Neuronal stem cell (in vitro differentiated cells): ENCODE measurements at regions not wholly inside any gene's neighbourhood (a gene's known extent, or its start where the extent isn't known, plus 50 kb on each side); places are given as distances from the start of the nearest gene placed in this dataset.

ENCODE experiments used
- DNase-seq: peaks from one replicate; pipeline ENCODE4 v3.0.0-alpha.2; 2013; ENCODE audit warnings: low spot score
- H2AFZ ChIP-seq: one replicate; pipeline ENCODE4 v1.6.1; 2013; ENCODE audit warnings: mild to moderate bottlenecking, low read length, inconsistent platforms
- H2AK5ac ChIP-seq: 2 replicates; pipeline ENCODE4 v1.6.1; 2013; ENCODE audit warnings: low read depth, mild to moderate bottlenecking, inconsistent platforms, low read length, moderate library complexity, mixed read lengths
- H2BK120ac ChIP-seq: 2 replicates; pipeline ENCODE4 v1.6.1; 2013; ENCODE audit warnings: low read depth, mild to moderate bottlenecking, inconsistent platforms, low read length, moderate library complexity, mixed read lengths
- H2BK12ac ChIP-seq: one replicate; pipeline ENCODE4 v1.6.1; 2013; ENCODE audit warnings: low read length, inconsistent platforms
- H2BK15ac ChIP-seq: 2 replicates; pipeline ENCODE4 v1.6.1; 2013; ENCODE audit warnings: mild to moderate bottlenecking, low read length, inconsistent platforms, mixed read lengths
- H2BK5ac ChIP-seq: one replicate; pipeline ENCODE4 v1.6.1; 2013; ENCODE audit warnings: inconsistent platforms, mild to moderate bottlenecking, low read length, moderate library complexity
- H3K14ac ChIP-seq: one replicate; pipeline ENCODE4 v1.6.1; 2013; ENCODE audit warnings: low read length, inconsistent platforms
- H3K18ac ChIP-seq: 2 replicates; pipeline ENCODE4 v1.6.1; 2013; ENCODE audit warnings: low read length, inconsistent platforms
- H3K23ac ChIP-seq: 2 replicates; pipeline ENCODE4 v1.6.1; 2013; ENCODE audit warnings: low read depth, mild to moderate bottlenecking, mixed read lengths, low read length, inconsistent platforms; ENCODE audit not compliant: poor library complexity
- H3K27ac ChIP-seq: replicated peaks from 3 replicates; pipeline ENCODE4 v1.5.1; 2013; ENCODE audit warnings: low read length, inconsistent platforms
- H3K27me3 ChIP-seq, 3 experiments: 2 replicates each; pipeline ENCODE4 v1.6.1; 2013; ENCODE audit warnings: low read length in 3 of 3, mild to moderate bottlenecking in 2 of 3, inconsistent platforms in 1 of 3, low read depth in 1 of 3, mixed read lengths in 1 of 3, moderate library complexity in 1 of 3; ENCODE audit not compliant: control insufficient read depth in 3 of 3, insufficient read depth in 3 of 3
- H3K36me3 ChIP-seq, 2 donors: replicated peaks in 1 of 2; 2 replicates each; pipeline ENCODE4 v1.6.1; 2013; ENCODE audit warnings: low read length in 2 of 2; ENCODE audit not compliant: control insufficient read depth in 2 of 2, insufficient read depth in 2 of 2
- H3K4ac ChIP-seq: 2 replicates; pipeline ENCODE4 v1.6.1; 2013; ENCODE audit warnings: inconsistent platforms, mild to moderate bottlenecking, low read length, moderate library complexity
- H3K4me1 ChIP-seq, 2 donors: 1 replicate in 1 of 2; 2 replicates in 1 of 2; pipeline ENCODE4 v1.6.1; 2013; ENCODE audit warnings: low read length in 2 of 2, low read depth in 1 of 2; ENCODE audit not compliant: control insufficient read depth in 2 of 2, insufficient read depth in 1 of 2
- H3K4me2 ChIP-seq: one replicate; pipeline ENCODE4 v1.6.1; 2013; ENCODE audit warnings: mild to moderate bottlenecking, low read length, inconsistent platforms; ENCODE audit not compliant: insufficient read depth, poor library complexity, severe bottlenecking
- H3K4me3 ChIP-seq, 2 donors: 2 replicates each; pipeline ENCODE4 v1.5.1; 2013; ENCODE audit warnings: low read length in 2 of 2, mild to moderate bottlenecking in 2 of 2, inconsistent platforms in 1 of 2, moderate library complexity in 1 of 2
- H3K79me1 ChIP-seq: one replicate; pipeline ENCODE4 v1.6.1; 2013; ENCODE audit warnings: low read depth, mild to moderate bottlenecking, inconsistent platforms, low read length, moderate library complexity
- H3K9ac ChIP-seq: one replicate; pipeline ENCODE4 v1.6.1; 2013; ENCODE audit warnings: mild to moderate bottlenecking, low read depth, low read length, inconsistent platforms; ENCODE audit not compliant: poor library complexity
- H3K9me3 ChIP-seq, 2 donors: replicated peaks in 1 of 2; 2 replicates each; pipeline versions ENCODE3 to v1.6.1; 2013; ENCODE audit warnings: low read length in 2 of 2, mild to moderate bottlenecking in 2 of 2, inconsistent platforms in 1 of 2, low read depth in 1 of 2, mixed read lengths in 1 of 2, moderate library complexity in 1 of 2; ENCODE audit not compliant: control insufficient read depth in 2 of 2, insufficient read depth in 1 of 2
- H4K8ac ChIP-seq: one replicate; pipeline ENCODE4 v1.6.1; 2013; ENCODE audit warnings: low read depth, mild to moderate bottlenecking, inconsistent platforms, low read length, moderate library complexity
- H4K91ac ChIP-seq: one replicate; pipeline ENCODE4 v1.6.1; 2013; ENCODE audit warnings: low read length, low read depth, mild to moderate bottlenecking, inconsistent platforms; ENCODE audit not compliant: poor library complexity
- WGBS, 2 donors: extraction: QIAGEN DNeasy Blood & Tissue Kit; methylation state at CpG; one replicate each; pipeline ENCODE4 v1.1.7; 2013; ENCODE audit warnings: missing lambda C conversion rate in 2 of 2, mixed read lengths in 1 of 2; ENCODE audit not compliant: insufficient read length in 2 of 2, insufficient replicate concordance in 1 of 2; ENCODE audit errors: extremely low coverage in 2 of 2; 5-methylcytosine and 5-hydroxymethylcytosine counted together

DNA sequence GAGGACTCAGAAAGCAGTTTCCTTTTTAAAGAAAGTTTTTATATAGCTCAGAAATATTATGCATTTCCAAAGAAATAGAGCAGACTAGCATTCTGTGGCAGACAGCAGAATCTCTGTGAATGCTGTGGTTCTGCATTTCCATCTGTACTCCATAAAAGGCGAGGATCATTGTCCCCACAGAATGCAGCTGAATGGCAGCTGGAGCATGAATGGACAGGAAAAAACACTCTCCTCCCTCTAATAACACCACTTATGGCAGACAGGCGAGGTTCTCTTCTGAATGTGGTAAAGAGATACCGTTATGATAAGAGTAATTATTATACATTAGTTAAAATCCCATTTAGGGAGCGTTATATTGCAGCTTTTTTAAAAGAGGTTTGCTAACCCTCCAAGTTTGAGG lies 81.4 kb upstream of the WLS start:
- Histone ChIP-seq H3K27ac (no peak overlapping the region), H2BK15ac (no peak overlapping the region), H2AFZ (peak overlapping the region; percentile 77), H3K23ac (no peak overlapping the region), H2BK5ac (no peak overlapping the region), H2BK120ac (no peak overlapping the region), H3K27me3 (no peaks in the 10 kb centered on the region), H3K18ac (no peak overlapping the region), H3K4me2 (no peak overlapping the region), H3K4me1 (peaks cover 5 to 16% of the 10 kb centered on the region in 2 donors), H4K91ac (no peak overlapping the region), H2AK5ac (no peak overlapping the region), H3K14ac (no peak overlapping the region), H4K8ac (no peak overlapping the region), H3K36me3 (no peaks in the 10 kb centered on the region), H3K9ac (no peak overlapping the region), H3K4me3 (peak overlapping the region in 1 of 2 donors; percentile 11), H3K79me1 (no peaks in the 10 kb centered on the region), H3K4ac (no peak overlapping the region), H3K9me3 (peaks cover 0 to 7% of the 10 kb centered on the region in 2 donors), H2BK12ac (no peak overlapping the region)
- no peak for DNase-seq
- WGBS, 2 donors: no CpG with 5 or more reads among the region's 4 CpGs

DNA sequence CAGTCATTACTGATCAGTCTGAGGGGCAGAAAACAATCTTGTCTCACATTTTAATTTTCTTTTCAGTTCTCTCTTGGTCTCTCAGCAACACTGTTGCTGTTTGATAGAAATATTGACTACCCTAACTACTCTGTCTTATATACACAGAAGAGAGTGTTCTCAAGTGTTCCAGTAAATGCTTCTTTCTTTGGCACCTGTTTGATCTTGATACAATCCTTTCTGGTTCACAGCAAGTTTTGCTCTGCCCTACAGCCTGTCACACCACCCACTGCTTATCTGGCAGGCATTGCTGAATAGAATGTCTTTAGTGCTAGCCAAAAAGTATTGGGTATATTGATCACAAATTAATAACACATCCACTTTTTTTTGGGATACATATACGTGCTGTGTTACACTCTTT lies 75.7 kb upstream of the WLS start:
- Histone ChIP-seq H3K4me1 (peaks cover 0 to 8% of the 10 kb centered on the region in 2 donors), H3K9me3 (no peaks in the 10 kb centered on the region), H3K14ac (no peak overlapping the region), H2BK12ac (no peak overlapping the region), H3K23ac (no peak overlapping the region), H2BK120ac (no peak overlapping the region), H3K4me3 (no peak overlapping the region), H4K8ac (no peak overlapping the region), H3K27me3 (no peaks in the 10 kb centered on the region), H2AK5ac (no peak overlapping the region), H3K79me1 (no peaks in the 10 kb centered on the region), H3K18ac (no peak overlapping the region), H2BK5ac (no peak overlapping the region), H3K9ac (no peak overlapping the region), H4K91ac (no peak overlapping the region), H2BK15ac (no peak overlapping the region), H2AFZ (no peak overlapping the region), H3K36me3 (no peaks in the 10 kb centered on the region), H3K4ac (no peak overlapping the region), H3K27ac (no peak overlapping the region), H3K4me2 (no peak overlapping the region)
- WGBS, 2 donors: no CpG with 5 or more reads among the region's 1 CpG
- no peak for DNase-seq

DNA sequence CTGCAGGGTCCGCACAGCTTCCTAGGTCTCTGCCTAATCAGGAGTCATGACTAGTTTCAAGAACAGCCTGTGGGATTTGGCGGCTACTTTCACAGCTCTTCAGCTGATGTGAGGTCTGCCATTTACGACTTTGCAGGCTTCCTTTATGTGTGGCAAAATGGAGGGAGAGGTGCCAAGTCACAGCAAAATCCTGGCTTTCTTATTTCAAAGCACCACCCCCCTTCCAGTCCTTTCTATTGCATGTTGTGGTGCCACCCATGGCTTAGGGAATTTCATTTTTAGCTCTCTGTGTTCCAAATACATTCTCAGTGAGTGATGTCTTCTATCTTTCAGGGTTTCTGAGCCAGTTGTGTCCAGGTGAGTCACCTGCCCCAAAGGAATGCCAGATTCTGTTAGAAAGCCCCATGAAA lies 75.1 kb upstream of the WLS start:
- Histone ChIP-seq H3K14ac (no peak overlapping the region), H3K36me3 (no peaks in the 10 kb centered on the region), H3K4me1 (peaks cover 0 to 8% of the 10 kb centered on the region in 2 donors), H3K9ac (no peak overlapping the region), H4K8ac (no peak overlapping the region), H2AK5ac (no peak overlapping the region), H2AFZ (peak overlapping the region; percentile 50), H3K9me3 (no peaks in the 10 kb centered on the region), H3K18ac (no peak overlapping the region), H2BK15ac (no peak overlapping the region), H4K91ac (no peak overlapping the region), H3K4me2 (no peak overlapping the region), H3K23ac (no peak overlapping the region), H2BK120ac (no peak overlapping the region), H3K27me3 (no peaks in the 10 kb centered on the region), H3K27ac (no peak overlapping the region), H2BK12ac (no peak overlapping the region), H3K4me3 (no peak overlapping the region), H3K4ac (no peak overlapping the region), H3K79me1 (no peaks in the 10 kb centered on the region), H2BK5ac (no peak overlapping the region)
- no CpG with 5 or more reads among the region's 3 CpGs for WGBS, 2 donors
- no peak for DNase-seq

DNA sequence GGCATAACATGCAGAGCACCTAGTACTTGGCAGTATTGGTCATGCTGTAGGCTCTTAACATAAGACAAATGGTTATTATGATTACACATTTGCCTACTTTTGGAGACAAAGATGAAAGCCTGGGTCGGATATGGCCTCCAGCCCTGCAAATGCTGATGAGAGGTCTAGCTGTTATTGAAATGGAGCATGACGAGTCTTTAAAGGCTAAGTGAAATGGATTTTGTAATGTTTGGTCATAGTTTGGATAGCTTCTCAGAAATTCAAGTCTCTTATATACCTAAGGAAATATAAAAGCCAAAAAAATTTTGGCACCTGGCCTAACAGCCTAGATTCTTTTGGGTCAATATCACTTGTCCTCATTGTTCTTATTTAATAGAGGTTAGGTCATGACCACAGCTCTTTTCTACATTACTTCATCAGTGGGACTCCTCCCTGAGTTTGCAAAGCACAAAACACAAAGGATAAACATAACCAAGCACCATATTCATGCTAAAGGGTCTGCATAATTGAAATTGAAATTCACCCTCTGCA lies 69.2 kb upstream of the WLS start:
- H3K4me1 ChIP-seq: no peaks in the 10 kb centered on the region
- no peak overlapping the region for H4K8ac ChIP-seq
- no CpG with 5 or more reads among the region's 2 CpGs for WGBS, 2 donors
- H3K18ac ChIP-seq: no peak overlapping the region
- H3K23ac ChIP-seq: no peak overlapping the region
- H3K4ac ChIP-seq: no peak overlapping the region
- no peak overlapping the region for H2BK15ac ChIP-seq
- no peaks in the 10 kb centered on the region for H3K27me3 ChIP-seq
- no peak overlapping the region for H3K4me2 ChIP-seq
- H2BK120ac ChIP-seq: no peak overlapping the region
- H3K27ac ChIP-seq: no peak overlapping the region
- no peak for DNase-seq
- H3K4me3 ChIP-seq: no peak overlapping the region
- H3K9me3 ChIP-seq: no peaks in the 10 kb centered on the region
- H2BK5ac ChIP-seq: no peak overlapping the region
- no peak overlapping the region for H2BK12ac ChIP-seq
- H3K79me1 ChIP-seq: no peaks in the 10 kb centered on the region
- no peak overlapping the region for H3K9ac ChIP-seq
- H2AK5ac ChIP-seq: no peak overlapping the region
- no peak overlapping the region for H2AFZ ChIP-seq
- H3K14ac ChIP-seq: no peak overlapping the region
- no peaks in the 10 kb centered on the region for H3K36me3 ChIP-seq
- no peak overlapping the region for H4K91ac ChIP-seq
